ENCODE measurements at regions not wholly inside any gene's neighbourhood (a gene's known extent, or its start where the extent isn't known, plus 50 kb on each side); places are given as distances from the start of the nearest gene placed in this dataset.
A peak's percentile ranks its signal among the peaks of the same experiment; 100 is the strongest.
"Not testable (repeated sequence)": the region's sequence is repeated elsewhere in the genome, so short reads cannot be mapped to it uniquely, and the experiment has no call there.

DNA sequence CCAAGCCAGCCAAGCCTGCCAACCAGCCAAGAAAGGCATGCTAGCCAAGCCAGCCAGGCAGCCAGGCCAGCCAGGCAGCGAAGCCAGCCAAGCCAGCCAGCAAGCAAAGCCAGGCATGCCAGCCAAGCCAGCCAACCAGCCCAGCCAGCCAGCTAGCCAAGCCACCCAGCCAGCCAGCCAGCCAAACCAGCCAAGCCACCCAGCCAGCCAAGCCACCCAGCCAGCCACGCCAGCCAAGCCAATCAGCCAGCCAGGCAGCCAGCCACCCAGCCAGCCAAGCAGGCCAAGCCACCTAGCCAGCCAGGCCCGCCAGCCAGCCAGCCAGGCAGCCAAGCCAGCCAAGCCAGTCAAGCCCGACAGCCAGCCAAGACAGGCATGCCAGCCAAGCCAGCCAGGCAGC, 1601.0 kb downstream of the RPIA start:
- DNase-seq (ENCODE audit: low read depth) = not testable (repeated sequence)

GRCh38 chr2:90293224-90293623, 1601.8 kb downstream of the RPIA start:
- DNase-seq (ENCODE audit: low read depth) = not testable (repeated sequence)

DNA sequence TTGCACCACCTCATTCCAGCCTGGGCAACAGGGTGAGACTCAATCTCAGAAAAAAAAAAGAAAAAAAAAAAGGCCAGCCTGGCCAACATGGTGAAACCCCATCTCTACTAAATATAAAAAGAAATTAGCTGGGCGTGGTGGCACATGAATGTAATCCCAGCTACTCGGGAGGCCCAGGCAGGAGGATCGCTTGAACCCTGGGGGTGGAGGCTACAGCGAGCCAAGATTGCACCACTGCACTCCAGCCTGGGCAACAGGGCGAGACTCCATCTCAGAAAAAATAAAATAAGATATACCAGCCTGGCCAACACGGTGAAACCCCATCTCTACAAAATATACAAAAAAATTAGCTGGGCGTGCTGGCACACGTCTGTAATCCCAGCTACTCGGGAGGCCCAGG, 1602.3 kb downstream of the RPIA start:
- not testable (repeated sequence) for DNase-seq (ENCODE audit: low read depth)

DNA sequence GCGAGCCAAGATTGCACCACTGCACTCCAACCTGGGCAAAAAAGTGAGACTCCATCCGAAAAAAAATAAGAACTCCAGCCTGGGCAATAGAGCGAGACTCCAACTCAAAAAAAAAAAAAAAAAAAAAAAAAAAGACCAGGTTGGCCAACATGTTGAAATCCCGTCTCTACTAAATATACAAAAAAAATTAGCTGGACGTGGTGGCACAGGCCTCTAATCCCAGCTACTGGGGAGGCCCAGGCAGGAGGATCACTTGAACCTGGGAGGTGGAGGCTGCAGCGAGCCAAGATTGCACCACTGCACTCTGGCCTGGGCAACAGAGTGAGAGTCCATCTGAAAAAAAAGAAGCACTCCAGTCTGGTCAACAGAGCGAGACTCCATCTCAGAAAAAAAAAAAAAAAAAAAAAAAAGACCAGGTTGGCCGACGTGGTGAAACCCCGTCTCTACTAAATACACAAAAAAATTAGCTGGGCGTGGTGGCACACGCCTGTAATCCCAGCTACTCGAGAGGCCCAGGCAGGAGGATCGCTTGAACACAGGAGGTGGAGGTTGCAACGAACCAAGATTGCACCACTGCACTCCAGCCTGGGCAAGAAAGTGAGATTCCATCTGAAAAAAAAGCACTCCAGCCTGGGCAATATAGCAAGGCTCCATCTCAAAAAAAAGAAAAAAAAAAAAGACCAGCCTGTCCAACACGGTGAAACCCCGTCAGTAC, 1603.7 kb downstream of the RPIA start:
- not testable (repeated sequence) for DNase-seq (ENCODE audit: low read depth)

DNA sequence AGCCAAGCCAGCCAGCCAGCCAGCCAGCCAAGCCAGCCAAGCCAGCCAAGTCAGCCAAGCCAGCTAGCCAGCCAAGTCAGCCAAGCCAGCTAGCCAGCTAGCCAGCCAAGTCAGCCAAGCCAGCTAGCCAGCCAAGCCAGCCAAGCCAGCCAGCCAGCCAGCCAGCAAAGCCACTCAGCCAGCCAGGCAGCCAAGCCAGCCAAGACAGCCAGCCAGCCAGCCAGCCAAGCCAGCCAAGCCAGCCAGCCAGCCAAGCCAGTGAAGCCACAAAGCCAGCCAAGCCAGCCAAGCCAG, 1605.0 kb downstream of the RPIA start:
- DNase-seq (ENCODE audit: low read depth) = not testable (repeated sequence)

- not testable (repeated sequence) for DNase-seq (ENCODE audit: low read depth)
Measured at GRCh38 chr2:90297701-90298100, 1606.2 kb downstream of the RPIA start.

DNA sequence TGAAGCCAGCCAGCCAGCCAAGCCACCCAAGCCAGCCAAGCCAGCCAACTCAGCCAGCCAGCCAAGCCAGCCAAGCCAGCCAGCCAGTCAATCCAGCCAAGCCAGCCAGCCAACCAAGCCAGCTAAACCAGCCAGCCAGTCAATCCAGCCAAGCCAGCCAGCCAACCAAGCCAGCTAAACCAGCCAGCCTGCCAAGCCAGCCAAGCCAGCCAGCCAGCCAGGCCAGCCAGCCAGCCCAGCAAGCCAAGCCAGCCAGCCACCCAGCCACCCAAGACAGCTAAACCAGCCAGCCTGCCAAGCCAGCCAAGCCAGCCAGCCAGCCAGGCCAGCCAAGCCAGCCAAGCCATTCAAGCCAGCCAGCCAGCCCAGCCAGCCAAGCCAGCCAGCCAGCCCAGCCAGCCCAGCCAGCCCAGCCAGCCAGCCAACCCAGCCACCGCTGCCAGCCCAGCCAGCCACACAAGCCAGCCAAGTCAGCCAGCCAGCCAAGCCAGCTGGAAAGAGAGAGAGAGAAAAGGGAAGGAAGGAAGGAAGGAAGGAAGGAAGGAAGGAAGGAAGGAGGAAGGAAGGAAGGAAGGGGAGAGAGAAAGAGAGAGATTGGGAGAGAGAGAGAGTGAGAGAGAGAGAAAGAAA, 1606.8 kb downstream of the RPIA start:
- DNase-seq (ENCODE audit: low read depth) = not testable (repeated sequence)

- not testable (repeated sequence) for DNase-seq (ENCODE audit: low read depth)
Measured at GRCh38 chr2:90298983-90299382, 1607.5 kb downstream of the RPIA start.

- DNase-seq (ENCODE audit: low read depth) = not testable (repeated sequence)
Measured at GRCh38 chr2:90322982-90323381, 1631.5 kb downstream of the RPIA start.

- DNase-seq (ENCODE audit: low read depth) = peak; percentile 18
Measured at GRCh38 chr2:90323612-90324558, 1632.4 kb downstream of the RPIA start.

DNA sequence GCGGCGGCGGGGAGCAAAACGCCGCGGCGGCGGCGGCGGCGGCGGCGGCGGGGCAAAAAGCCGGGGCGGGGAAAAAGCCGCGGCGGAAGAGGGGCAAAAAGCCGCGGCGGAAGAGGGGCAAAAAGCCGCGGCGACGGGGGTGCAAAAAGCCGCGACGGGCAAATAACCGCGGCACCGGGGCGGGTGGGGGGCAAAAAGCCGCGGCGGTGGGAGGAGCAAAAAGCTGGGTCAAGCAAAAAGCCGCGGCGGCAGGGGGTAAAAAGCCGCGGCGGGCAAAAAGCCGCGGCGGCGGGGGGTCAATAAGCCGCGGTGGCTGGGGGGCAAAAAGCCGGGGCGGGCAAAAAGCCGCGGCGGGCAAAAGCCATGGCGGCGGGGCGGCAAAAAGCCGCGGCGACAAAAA, 1633.2 kb downstream of the RPIA start:
- DNase-seq (ENCODE audit: low read depth) = not testable (repeated sequence)

DNA sequence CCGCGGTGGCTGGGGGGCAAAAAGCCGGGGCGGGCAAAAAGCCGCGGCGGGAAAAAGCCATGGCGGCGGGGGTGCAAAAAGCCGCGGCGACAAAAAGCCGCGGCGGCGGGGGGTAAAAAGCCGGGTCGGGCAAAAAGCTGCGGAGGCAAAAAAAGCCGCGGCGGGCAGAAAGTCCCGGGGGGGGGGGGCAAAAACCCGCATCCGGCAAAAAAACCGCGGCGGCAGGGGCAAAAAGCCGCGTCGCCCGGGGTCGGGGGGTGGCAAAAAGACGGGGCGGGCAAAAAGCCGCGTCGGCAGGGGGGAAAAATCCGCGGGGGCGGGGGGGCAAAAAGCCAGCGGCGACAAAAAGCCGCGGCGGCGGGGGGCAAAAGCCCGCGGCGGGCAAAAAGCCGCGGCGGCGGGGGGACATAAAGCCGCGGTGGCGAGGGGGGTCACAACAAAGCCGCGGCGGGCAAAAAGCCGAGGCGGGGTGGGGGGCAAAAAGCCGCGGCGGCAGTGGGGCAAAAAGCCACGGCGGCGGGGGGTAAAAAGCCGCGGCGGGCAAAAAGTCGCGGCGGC, 1634.4 kb downstream of the RPIA start:
- not testable (repeated sequence) for DNase-seq (ENCODE audit: low read depth)

GRCh38 chr2:90355546-90355945, 1664.1 kb downstream of the RPIA start:
- DNase-seq (ENCODE audit: low read depth) = not testable (repeated sequence)

DNA sequence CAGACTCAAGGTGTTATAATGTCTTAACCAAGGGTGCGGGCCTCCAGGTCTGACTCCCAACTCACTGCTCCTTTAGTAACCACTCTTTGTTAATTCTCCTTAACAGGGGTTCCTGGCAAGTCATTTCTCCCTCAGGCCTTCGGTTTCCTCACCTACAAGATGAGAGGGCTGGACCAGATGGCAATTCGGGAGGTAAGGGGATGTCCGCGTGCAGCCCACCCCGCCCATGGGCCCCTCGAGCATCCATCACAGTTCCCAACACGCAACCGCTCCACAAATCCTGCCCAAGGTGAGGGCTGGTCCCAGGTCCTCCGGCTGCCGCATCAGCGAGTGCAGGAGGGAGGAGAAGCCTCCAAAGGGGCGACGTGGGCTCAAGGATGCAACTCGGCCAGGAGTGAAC, 1667.9 kb downstream of the RPIA start:
- DNase-seq (ENCODE audit: low read depth) = not testable (repeated sequence)

DNA sequence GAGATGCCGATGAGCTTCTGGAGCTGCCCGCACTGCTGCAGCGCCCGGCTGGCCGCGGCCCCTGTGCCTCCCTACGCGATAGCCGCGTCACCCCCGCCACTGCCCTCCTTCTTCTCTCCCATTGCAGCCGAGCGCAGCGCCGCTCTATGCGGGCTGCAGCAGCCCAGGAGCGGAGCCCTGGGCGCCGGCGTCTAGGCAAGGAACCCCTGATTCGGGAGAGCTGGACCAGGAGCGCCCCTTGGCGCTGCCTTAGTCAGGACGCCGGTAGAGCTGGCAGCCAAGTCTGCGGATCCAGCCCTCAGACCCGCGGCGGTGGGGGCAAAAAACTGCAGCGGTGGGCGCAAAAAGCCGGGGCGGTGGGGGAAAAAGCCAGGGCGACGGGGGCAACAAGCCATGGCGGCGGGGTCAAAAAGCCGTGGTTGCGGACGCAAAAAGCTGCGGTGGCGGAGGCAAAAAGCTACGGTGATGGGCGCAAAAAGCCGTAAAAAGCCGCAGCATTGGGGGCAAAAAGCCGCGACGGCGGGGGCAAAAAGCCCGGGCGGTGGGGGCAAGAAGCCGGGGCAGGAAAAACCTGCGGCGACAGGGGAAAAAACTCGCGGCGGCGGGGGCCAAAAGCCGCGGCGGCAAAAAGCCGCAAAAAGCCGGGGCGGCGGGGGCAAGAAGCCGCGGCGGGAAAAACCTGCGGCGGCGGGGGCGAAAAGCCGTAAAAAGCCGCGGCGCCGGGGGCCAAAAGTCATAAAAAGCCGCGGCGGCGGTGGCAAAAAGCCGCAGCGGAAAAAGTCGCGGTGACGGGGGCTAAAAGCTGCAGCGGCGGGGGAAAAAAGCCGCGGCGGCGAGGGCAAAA, 1668.6 kb downstream of the RPIA start:
- peak; percentile 5 for DNase-seq (ENCODE audit: low read depth)

- DNase-seq (ENCODE audit: low read depth) = not testable (repeated sequence)
Measured at GRCh38 chr2:90360731-90361035, 1669.2 kb downstream of the RPIA start.
